Gastroesophageal sphincter (tissue), 3 donors: ENCODE measurements at regions not wholly inside any gene's neighbourhood (a gene's known extent, or its start where the extent isn't known, plus 50 kb on each side); places are given as distances from the start of the nearest gene placed in this dataset.

Experiments
- CTCF ChIP-seq, 4 experiments: fragments of 200-600 bp in 2 of 4; fragments of 450-650 bp in 2 of 4; sonication (generic) in 1 of 4; IDR thresholded peaks; one replicate each; pipeline ENCODE4 v1.5.1; 2017 to 2019; ENCODE audit warnings: antibody characterized with exemption in 4 of 4, mild to moderate bottlenecking in 2 of 4, moderate library complexity in 2 of 4
- POLR2A ChIP-seq, 2 donors: fragments of 450-650 bp; IDR thresholded peaks; one replicate each; pipeline ENCODE4 v1.6.1; 2017; ENCODE audit warnings: antibody characterized with exemption in 2 of 2, mild to moderate bottlenecking in 2 of 2, moderate library complexity in 1 of 2

DNA sequence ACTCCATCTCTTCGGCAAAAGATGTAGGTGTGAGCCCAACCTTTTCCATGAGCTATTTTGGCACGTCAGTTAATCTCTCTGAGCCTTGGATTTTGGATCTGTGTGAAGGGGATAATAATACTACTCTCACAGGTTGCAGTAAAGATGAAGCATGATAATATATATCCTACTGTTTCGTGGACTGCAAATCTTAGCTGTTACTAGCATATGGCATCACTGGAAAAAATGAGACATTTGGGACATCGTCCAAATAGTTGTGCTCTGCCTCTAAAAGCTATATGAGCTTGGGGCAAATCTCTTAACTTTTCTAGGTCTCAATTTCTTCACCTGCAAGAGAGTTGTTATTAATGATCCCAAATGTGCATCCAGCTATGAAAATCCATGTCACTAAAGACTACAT lies 147.4 kb upstream of the ZRANB2 start:
- TF ChIP-seq CTCF (IDR thresholded peaks at IDR 0.05), result no peak
- TF ChIP-seq POLR2A (IDR thresholded peaks at IDR 0.05), result no peak
